LNCaP clone FGC (cell line): ENCODE measurements at regions not wholly inside any gene's neighbourhood (a gene's known extent, or its start where the extent isn't known, plus 50 kb on each side); places are given as distances from the start of the nearest gene placed in this dataset.

ENCODE experiments used
- DNase-seq: peaks from one replicate; pipeline ENCODE4 v3.0.0-alpha.2; 2011; ENCODE audit warnings: low read depth
- H3K4me3 ChIP-seq: 2 replicates; pipeline ENCODE4 v1.5.1; 2011; ENCODE audit warnings: mild to moderate bottlenecking, low read depth, low read length, control low read depth
- CTCF ChIP-seq: IDR thresholded peaks from 2 replicates; pipeline ENCODE4 v1.5.1; 2012; ENCODE audit warnings: mild to moderate bottlenecking; ENCODE audit not compliant: control insufficient read depth, insufficient read depth; ENCODE audit errors: extremely low read depth

GRCh38 chr20:54710341-54710740 lies 234.9 kb downstream of the DOK5 start:
- no peak for DNase-seq
- H3K4me3 ChIP-seq = no peak overlapping the region
- no peak for TF ChIP-seq CTCF

GRCh38 chr20:54708229-54708628 lies 232.8 kb downstream of the DOK5 start:
- TF ChIP-seq CTCF = no peak
- no peak overlapping the region for H3K4me3 ChIP-seq
- DNase-seq = no peak

DNA sequence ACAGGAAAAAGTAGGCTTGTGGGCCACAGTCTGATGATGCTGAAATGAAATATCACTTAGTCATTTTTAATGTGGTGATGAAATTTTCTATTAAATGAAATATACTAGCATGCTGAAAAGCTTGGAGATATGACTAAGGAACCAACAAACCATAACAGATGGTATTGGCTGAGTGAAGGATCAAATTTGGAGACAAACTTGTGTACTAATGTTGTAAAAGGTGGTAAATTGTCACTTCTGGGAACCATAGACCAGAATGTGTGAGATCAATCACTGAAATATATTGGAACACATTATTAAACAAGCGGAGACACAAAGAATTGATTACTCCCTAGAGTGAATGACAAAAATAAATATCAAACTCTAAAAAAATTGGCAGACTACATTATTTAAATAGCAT lies 232.4 kb downstream of the DOK5 start:
- no peak for TF ChIP-seq CTCF
- no peak overlapping the region for H3K4me3 ChIP-seq
- no peak for DNase-seq

DNA sequence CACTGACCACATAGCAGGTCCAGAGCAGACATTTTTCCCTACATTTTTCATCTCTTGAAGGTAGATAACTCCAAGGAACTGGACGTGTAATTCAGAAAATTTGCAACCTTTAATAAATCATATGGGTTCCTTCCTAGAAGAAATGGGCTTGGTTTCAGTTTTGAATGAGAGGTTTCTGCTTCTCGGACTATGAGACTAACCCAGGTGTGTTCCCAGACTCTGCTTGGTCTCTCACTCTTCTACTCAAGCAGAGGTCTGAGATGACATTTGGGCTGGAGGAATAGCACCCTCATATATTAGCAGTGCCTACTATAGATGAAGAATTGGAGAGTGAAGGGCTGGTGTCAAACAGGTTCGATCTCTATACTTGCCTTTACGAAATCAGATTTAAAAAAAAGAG lies 231.2 kb downstream of the DOK5 start:
- TF ChIP-seq CTCF = no peak
- H3K4me3 ChIP-seq = no peak overlapping the region
- DNase-seq = no peak

GRCh38 chr20:54704032-54704635 lies 228.7 kb downstream of the DOK5 start:
- DNase-seq = no peak
- no peak overlapping the region for H3K4me3 ChIP-seq
- TF ChIP-seq CTCF = no peak
